GM19324 (cell line): ENCODE measurements at regions not wholly inside any gene's neighbourhood (a gene's known extent, or its start where the extent isn't known, plus 50 kb on each side); places are given as distances from the start of the nearest gene placed in this dataset.
"Not testable (repeated sequence)": the region's sequence is repeated elsewhere in the genome, so short reads cannot be mapped to it uniquely, and the experiment has no call there.

ENCODE experiments used
- ATAC-seq: cut with Tn5 transposase; IDR thresholded peaks from one replicate; pipeline ENCODE4 v1.9.1; 2021; ENCODE audit warnings: mild to moderate bottlenecking, moderate library complexity; ENCODE audit not compliant: unreplicated experiment, low FRiP score

- ATAC-seq: no peak
These were observed 110.8 kb downstream of the ERMARD start for GRCh38 chr6:169862043-169862891.

GRCh38 chr6:169861431-169862042 lies 110.1 kb downstream of the ERMARD start:
- ATAC-seq: no peak

- ATAC-seq: no peak
These were observed 108.7 kb downstream of the ERMARD start for GRCh38 chr6:169859978-169860703.

- ATAC-seq: no peak
These were observed 108.1 kb downstream of the ERMARD start for GRCh38 chr6:169859401-169859977.

- no peak for ATAC-seq
These were observed 107.5 kb downstream of the ERMARD start for GRCh38 chr6:169858935-169859351.

GRCh38 chr6:169858293-169858934 lies 107.0 kb downstream of the ERMARD start:
- no peak for ATAC-seq

- ATAC-seq: no peak
These were observed 106.2 kb downstream of the ERMARD start for GRCh38 chr6:169857343-169858292.

- not testable (repeated sequence) for ATAC-seq
These were observed 105.3 kb downstream of the ERMARD start for GRCh38 chr6:169856442-169857342.

- ATAC-seq: no peak
These were observed 103.4 kb downstream of the ERMARD start for GRCh38 chr6:169854813-169855212.

- ATAC-seq: no peak
These were observed 102.8 kb downstream of the ERMARD start for GRCh38 chr6:169854083-169854725.

GRCh38 chr6:169853196-169854082 lies 102.0 kb downstream of the ERMARD start:
- no peak for ATAC-seq

- ATAC-seq: no peak
These were observed 101.2 kb downstream of the ERMARD start for GRCh38 chr6:169852504-169853195.

- no peak for ATAC-seq
These were observed 100.5 kb downstream of the ERMARD start for GRCh38 chr6:169851641-169852503.

- ATAC-seq: no peak
These were observed 99.3 kb downstream of the ERMARD start for GRCh38 chr6:169850746-169851145.

- ATAC-seq: no peak
These were observed 98.7 kb downstream of the ERMARD start for GRCh38 chr6:169850154-169850553.
